Neutrophil (primary cell): ENCODE measurements at regions not wholly inside any gene's neighbourhood (a gene's known extent, or its start where the extent isn't known, plus 50 kb on each side); places are given as distances from the start of the nearest gene placed in this dataset.
"Not testable (repeated sequence)": the region's sequence is repeated elsewhere in the genome, so short reads cannot be mapped to it uniquely, and the experiment has no call there.

ENCODE experiments used
- H3K27ac ChIP-seq: fragments of 200-600 bp; sonication (generic); 2 replicates; pipeline ENCODE4 v1.5.1; 2016; ENCODE audit warnings: mild to moderate bottlenecking, moderate library complexity
- H3K27me3 ChIP-seq: fragments of 200-600 bp; sonication (generic); 2 replicates; pipeline ENCODE4 v1.6.0; 2016; ENCODE audit warnings: mild to moderate bottlenecking
- H3K36me3 ChIP-seq: fragments of 200-600 bp; sonication (generic); 2 replicates; pipeline ENCODE4 v1.5.1; 2017
- H3K4me1 ChIP-seq, 2 experiments: fragments of 200-600 bp in 1 of 2; sonication (generic) in 1 of 2; 1 replicate in 1 of 2; 2 replicates in 1 of 2; pipeline versions ENCODE4 v1.5.1 to v1.6.1; 2013 to 2016; ENCODE audit warnings: low read depth in 1 of 2, low read length in 1 of 2, mild to moderate bottlenecking in 1 of 2, moderate library complexity in 1 of 2; ENCODE audit not compliant: control insufficient read depth in 1 of 2, insufficient read depth in 1 of 2
- H3K4me3 ChIP-seq, 2 experiments: fragments of 200-600 bp in 1 of 2; sonication (generic) in 1 of 2; 1 replicate in 1 of 2; 2 replicates in 1 of 2; pipeline ENCODE4 v1.5.1; 2013 to 2016; ENCODE audit warnings: low read depth in 1 of 2, low read length in 1 of 2, mild to moderate bottlenecking in 1 of 2, moderate library complexity in 1 of 2
- H3K9me3 ChIP-seq: fragments of 200-600 bp; sonication (generic); 2 replicates; pipeline ENCODE4 v1.5.1; 2016
- CTCF ChIP-seq: fragments of 200-600 bp; sonication (generic); IDR thresholded peaks from 2 replicates; pipeline ENCODE4 v1.5.1; 2016; ENCODE audit warnings: antibody characterized with exemption

DNA sequence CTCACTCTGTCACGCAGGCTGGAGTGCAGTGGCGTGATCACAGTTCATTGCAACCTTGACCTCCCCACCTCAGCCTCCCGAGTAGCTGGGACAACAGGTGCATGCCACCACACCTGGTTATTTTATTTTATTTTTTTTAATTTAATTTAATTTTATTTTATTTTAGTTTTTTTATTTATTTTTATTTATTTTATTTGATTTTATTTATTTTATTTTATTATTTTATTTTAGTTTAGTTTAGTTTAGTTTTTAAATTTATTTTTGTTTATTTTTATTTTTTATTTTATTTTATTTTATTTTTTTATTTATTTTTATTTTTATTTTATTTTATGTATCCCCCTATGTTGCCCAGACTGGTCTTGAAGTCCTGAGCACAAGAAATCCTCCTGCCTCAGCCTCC is 202.3 kb upstream of the SLCO3A1 start:
- no peaks in the 10 kb centered on the region for H3K36me3 ChIP-seq
- no peak for TF ChIP-seq CTCF
- peaks cover 34% of the 10 kb centered on the region for H3K27me3 ChIP-seq
- H3K4me3 ChIP-seq, result no peak overlapping the region
- H3K9me3 ChIP-seq, result no peaks in the 10 kb centered on the region
- no peak overlapping the region for H3K27ac ChIP-seq
- no peaks in the 10 kb centered on the region for H3K4me1 ChIP-seq

- no peaks in the 10 kb centered on the region for H3K9me3 ChIP-seq
- H3K4me1 ChIP-seq, result no peaks in the 10 kb centered on the region
- no peak overlapping the region for H3K27ac ChIP-seq
- no peak overlapping the region for H3K4me3 ChIP-seq
- TF ChIP-seq CTCF, result no peak
- H3K36me3 ChIP-seq, result no peaks in the 10 kb centered on the region
- peaks cover 48% of the 10 kb centered on the region for H3K27me3 ChIP-seq
These were observed 200.8 kb upstream of the SLCO3A1 start for GRCh38 chr15:91652610-91653207.

GRCh38 chr15:91655563-91656290 is 197.8 kb upstream of the SLCO3A1 start:
- H3K9me3 ChIP-seq, H3K4me1 ChIP-seq, H3K4me3 ChIP-seq, H3K36me3 ChIP-seq, H3K27ac ChIP-seq: not testable (repeated sequence)
- peaks cover 79% of the 10 kb centered on the region for H3K27me3 ChIP-seq

DNA sequence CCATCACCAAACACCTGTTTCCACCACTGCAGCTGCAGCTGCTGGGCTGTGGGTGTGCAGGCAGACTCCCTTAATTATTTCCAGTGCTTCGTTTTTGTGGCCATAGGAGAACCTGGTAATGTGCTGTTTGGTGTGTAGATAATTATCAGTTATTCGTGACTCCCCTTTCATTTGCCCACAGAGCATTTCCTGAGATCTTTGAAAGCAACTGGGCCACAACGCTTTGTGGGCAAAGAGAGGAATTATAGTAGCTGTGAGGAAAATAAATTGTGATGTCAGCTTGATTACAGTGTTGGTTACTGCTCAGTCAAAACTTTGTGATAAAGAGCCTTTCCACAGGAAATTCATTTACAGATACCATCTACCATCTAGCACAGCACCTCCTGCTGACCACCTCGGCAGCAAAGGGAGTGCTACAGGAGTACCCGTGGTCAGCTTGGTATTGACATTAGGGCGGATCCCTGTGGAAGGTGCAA is 193.3 kb upstream of the SLCO3A1 start:
- TF ChIP-seq CTCF, result no peak
- H3K27me3 ChIP-seq, result peaks cover 77% of the 10 kb centered on the region

DNA sequence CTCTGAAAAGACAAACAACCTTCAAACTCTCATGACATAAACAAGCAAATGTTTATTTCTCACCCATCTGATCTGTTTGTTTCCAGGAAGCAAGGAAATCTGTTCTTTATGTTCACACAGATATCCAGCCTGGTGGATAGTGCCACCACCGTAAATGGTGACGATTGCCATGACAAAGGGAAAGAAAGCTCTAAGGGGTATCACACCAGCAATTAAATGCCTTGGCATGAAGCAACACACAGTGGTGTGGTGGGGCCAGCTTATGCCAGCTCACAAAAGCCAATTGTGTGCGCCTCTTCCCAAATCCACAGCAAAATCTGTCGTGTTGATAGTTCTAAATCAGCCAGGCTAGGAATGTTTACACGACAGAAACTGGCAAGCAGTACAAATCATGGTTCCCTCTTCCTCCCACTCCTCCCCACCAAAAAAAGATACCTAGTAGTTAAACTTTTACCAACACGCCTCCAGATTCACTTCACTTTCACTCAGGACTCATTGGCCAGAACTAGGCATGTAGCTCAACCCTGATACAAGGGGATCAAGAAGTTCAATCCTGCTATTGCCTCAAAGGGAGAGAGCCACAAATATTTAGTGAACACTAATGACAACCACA is 189.2 kb upstream of the SLCO3A1 start:
- H3K4me3 ChIP-seq, result no peak overlapping the region
- no peak overlapping the region for H3K27ac ChIP-seq
- H3K36me3 ChIP-seq, result no peaks in the 10 kb centered on the region
- H3K27me3 ChIP-seq, result peaks cover 40% of the 10 kb centered on the region
- no peaks in the 10 kb centered on the region for H3K4me1 ChIP-seq
- no peaks in the 10 kb centered on the region for H3K9me3 ChIP-seq
- TF ChIP-seq CTCF, result no peak

More for the DNA sequence above, 193.3 kb upstream of the SLCO3A1 start:
- no peak overlapping the region for H3K27ac ChIP-seq
- no peaks in the 10 kb centered on the region for H3K4me1 ChIP-seq
- H3K4me3 ChIP-seq, result no peak overlapping the region
- no peaks in the 10 kb centered on the region for H3K36me3 ChIP-seq
- no peaks in the 10 kb centered on the region for H3K9me3 ChIP-seq

DNA sequence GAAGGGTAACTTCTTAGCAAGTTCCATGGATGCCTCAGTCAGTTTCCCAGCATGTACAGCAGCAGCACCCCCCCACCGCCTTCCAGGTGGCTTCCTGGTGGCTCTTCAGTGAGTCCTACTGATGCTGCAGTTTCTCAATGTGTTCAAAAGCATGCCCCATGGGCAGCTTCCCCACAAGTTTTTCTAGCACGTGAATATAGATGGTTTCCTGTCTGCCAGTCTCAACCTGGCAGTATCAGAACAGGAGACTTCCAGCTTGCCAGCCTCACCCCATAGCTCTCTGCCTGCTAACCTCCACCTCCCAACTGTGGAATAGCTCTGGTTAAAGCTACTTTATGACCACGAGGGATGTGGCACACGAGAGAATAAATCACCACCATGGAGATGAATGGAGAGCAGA is 188.3 kb upstream of the SLCO3A1 start:
- Histone ChIP-seq H3K27ac (no peak overlapping the region), H3K4me1 (no peaks in the 10 kb centered on the region), H3K27me3 (peaks cover 31% of the 10 kb centered on the region), H3K4me3 (no peak overlapping the region), H3K9me3 (no peaks in the 10 kb centered on the region), H3K36me3 (no peaks in the 10 kb centered on the region)
- TF ChIP-seq CTCF, result no peak
